AG09309 (cell line): ENCODE measurements at regions not wholly inside any gene's neighbourhood (a gene's known extent, or its start where the extent isn't known, plus 50 kb on each side); places are given as distances from the start of the nearest gene placed in this dataset.

Experiments
- DNase-seq: peaks from one replicate; pipeline ENCODE4 v3.0.0-alpha.2; 2010; ENCODE audit warnings: low read depth
- H3K4me3 ChIP-seq: 2 replicates; pipeline ENCODE4 v1.5.1; 2011; ENCODE audit warnings: mild to moderate bottlenecking, low read depth, low read length, moderate library complexity; ENCODE audit not compliant: control insufficient read depth
- TF ChIP-seq, protein P1 (sequence below): IDR thresholded peaks from 2 replicates; pipeline ENCODE4 v1.5.1; 2011; ENCODE audit warnings: mild to moderate bottlenecking, low read depth, low read length, inconsistent platforms; ENCODE audit not compliant: insufficient read depth, control insufficient read depth; ENCODE audit errors: missing control alignments

- DNase-seq, result no peak
- TF ChIP-seq, protein P1, sequence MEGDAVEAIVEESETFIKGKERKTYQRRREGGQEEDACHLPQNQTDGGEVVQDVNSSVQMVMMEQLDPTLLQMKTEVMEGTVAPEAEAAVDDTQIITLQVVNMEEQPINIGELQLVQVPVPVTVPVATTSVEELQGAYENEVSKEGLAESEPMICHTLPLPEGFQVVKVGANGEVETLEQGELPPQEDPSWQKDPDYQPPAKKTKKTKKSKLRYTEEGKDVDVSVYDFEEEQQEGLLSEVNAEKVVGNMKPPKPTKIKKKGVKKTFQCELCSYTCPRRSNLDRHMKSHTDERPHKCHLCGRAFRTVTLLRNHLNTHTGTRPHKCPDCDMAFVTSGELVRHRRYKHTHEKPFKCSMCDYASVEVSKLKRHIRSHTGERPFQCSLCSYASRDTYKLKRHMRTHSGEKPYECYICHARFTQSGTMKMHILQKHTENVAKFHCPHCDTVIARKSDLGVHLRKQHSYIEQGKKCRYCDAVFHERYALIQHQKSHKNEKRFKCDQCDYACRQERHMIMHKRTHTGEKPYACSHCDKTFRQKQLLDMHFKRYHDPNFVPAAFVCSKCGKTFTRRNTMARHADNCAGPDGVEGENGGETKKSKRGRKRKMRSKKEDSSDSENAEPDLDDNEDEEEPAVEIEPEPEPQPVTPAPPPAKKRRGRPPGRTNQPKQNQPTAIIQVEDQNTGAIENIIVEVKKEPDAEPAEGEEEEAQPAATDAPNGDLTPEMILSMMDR, result no peak
- H3K4me3 ChIP-seq, result no peak overlapping the region
Observed at GRCh38 chr9:79266986-79267385, 304.8 kb upstream of the TLE4 start.

GRCh38 chr9:79268806-79269205, 303.0 kb upstream of the TLE4 start:
- DNase-seq, result no peak
- no peak overlapping the region for H3K4me3 ChIP-seq
- TF ChIP-seq, protein P1, result no peak

DNA sequence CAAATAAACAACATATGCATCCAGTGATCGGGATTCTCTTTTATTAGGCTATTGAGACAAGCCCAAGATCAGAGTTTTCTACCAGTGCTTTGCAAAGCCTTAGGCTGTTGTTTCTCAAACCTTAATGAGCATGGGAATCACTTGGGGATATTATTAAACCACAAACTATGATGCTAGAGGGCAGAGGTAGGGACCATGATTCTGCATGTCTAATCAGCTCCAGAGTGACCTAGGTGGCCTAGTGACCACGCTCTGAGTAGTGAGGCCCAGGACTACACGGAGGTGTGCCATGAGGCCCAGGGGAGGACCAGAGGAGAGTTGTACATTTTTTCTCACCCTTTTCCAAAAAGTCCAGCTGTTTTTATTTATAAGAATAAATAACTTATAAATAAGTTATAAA, 298.5 kb upstream of the TLE4 start:
- DNase-seq, result no peak
- no peak overlapping the region for H3K4me3 ChIP-seq
- TF ChIP-seq, protein P1, result no peak

- TF ChIP-seq, protein P1, result no peak
- no peak overlapping the region for H3K4me3 ChIP-seq
- no peak for DNase-seq
Observed at GRCh38 chr9:79279356-79279755, 292.4 kb upstream of the TLE4 start.

GRCh38 chr9:79280691-79281090, 291.1 kb upstream of the TLE4 start:
- TF ChIP-seq, protein P1, result no peak
- H3K4me3 ChIP-seq, result no peak overlapping the region
- no peak for DNase-seq

- no peak for DNase-seq
- TF ChIP-seq, protein P1, result no peak
- no peak overlapping the region for H3K4me3 ChIP-seq
Observed at GRCh38 chr9:79284081-79284480, 287.7 kb upstream of the TLE4 start.
